CD14-positive monocyte (primary cell): ENCODE measurements at regions not wholly inside any gene's neighbourhood (a gene's known extent, or its start where the extent isn't known, plus 50 kb on each side); places are given as distances from the start of the nearest gene placed in this dataset.

Experiments used
- DNase-seq, 3 donors: peaks; one replicate each; pipeline ENCODE4 v3.0.0-alpha.2; 2011 to 2022
- H2AFZ ChIP-seq: 2 replicates; pipeline ENCODE4 v1.6.0; 2012; ENCODE audit warnings: mild to moderate bottlenecking, low read depth, low read length, inconsistent platforms; ENCODE audit not compliant: insufficient read depth, poor library complexity, severe bottlenecking
- H3K27ac ChIP-seq, 2 donors: 1 replicate in 1 of 2; 2 replicates in 1 of 2; pipeline ENCODE4 v1.5.1; 2012 to 2013; ENCODE audit warnings: low read length in 2 of 2, control low read depth in 1 of 2, inconsistent platforms in 1 of 2, low read depth in 1 of 2, mild to moderate bottlenecking in 1 of 2
- H3K27me3 ChIP-seq, 2 donors: one replicate each; pipeline versions ENCODE4 v1.6.0 to v1.6.1; 2011 to 2013; ENCODE audit warnings: low read length in 2 of 2; ENCODE audit not compliant: control insufficient read depth in 2 of 2, insufficient read depth in 2 of 2
- H3K36me3 ChIP-seq, 2 donors: replicated peaks in 1 of 2; 1 replicate in 1 of 2; 2 replicates in 1 of 2; pipeline versions ENCODE4 v1.5.1 to v1.6.1; 2012 to 2013; ENCODE audit warnings: low read length in 2 of 2, control low read depth in 1 of 2, inconsistent platforms in 1 of 2, mild to moderate bottlenecking in 1 of 2; ENCODE audit not compliant: insufficient read depth in 2 of 2, control insufficient read depth in 1 of 2
- H3K4me1 ChIP-seq, 2 donors: 1 replicate in 1 of 2; 2 replicates in 1 of 2; pipeline versions ENCODE4 v1.5.1 to v1.6.1; 2012 to 2013; ENCODE audit warnings: low read length in 2 of 2, control low read depth in 1 of 2, inconsistent platforms in 1 of 2, mild to moderate bottlenecking in 1 of 2, moderate library complexity in 1 of 2; ENCODE audit not compliant: insufficient read depth in 2 of 2, control insufficient read depth in 1 of 2
- H3K4me2 ChIP-seq: replicated peaks from 2 replicates; pipeline ENCODE3; 2012; ENCODE audit warnings: low read length, moderate library complexity, mild to moderate bottlenecking; ENCODE audit not compliant: poor library complexity, severe bottlenecking; ENCODE audit errors: extremely low read depth
- H3K4me3 ChIP-seq, 3 experiments: fragments of 200-600 bp in 1 of 3; sonication (generic) in 1 of 3; replicated peaks in 1 of 3; 1 replicate in 2 of 3; 2 replicates in 1 of 3; pipeline ENCODE4 v1.5.1; 2011 to 2013; ENCODE audit warnings: low read length in 3 of 3, mild to moderate bottlenecking in 3 of 3, control low read depth in 2 of 3, low read depth in 2 of 3, inconsistent platforms in 1 of 3, moderate library complexity in 1 of 3
- H3K79me2 ChIP-seq: 2 replicates; pipeline ENCODE4 v1.6.0; 2012; ENCODE audit warnings: mild to moderate bottlenecking, control low read depth, inconsistent platforms, low read length, moderate library complexity; ENCODE audit not compliant: insufficient read depth
- H3K9ac ChIP-seq: 2 replicates; pipeline ENCODE4 v1.6.0; 2017; ENCODE audit warnings: low read length, mild to moderate bottlenecking; ENCODE audit not compliant: insufficient read depth, poor library complexity, severe bottlenecking
- H3K9me3 ChIP-seq, 2 donors: replicated peaks in 1 of 2; 1 replicate in 1 of 2; 2 replicates in 1 of 2; pipeline versions ENCODE4 v1.5.1 to v1.6.1; 2012 to 2013; ENCODE audit warnings: low read length in 2 of 2, control low read depth in 1 of 2; ENCODE audit not compliant: control insufficient read depth in 1 of 2, insufficient read depth in 1 of 2
- H4K20me1 ChIP-seq: 2 replicates; pipeline ENCODE4 v1.6.0; 2012; ENCODE audit warnings: mild to moderate bottlenecking, low read length, control low read depth, moderate library complexity; ENCODE audit not compliant: insufficient read depth
- H3K27ac Mint-ChIP-seq, 7 donors: one replicate each; pipeline ENCODE4 v1.8.0; 2020; ENCODE audit warnings: mild to moderate bottlenecking in 7 of 7, mixed read lengths in 7 of 7, moderate library complexity in 6 of 7, inconsistent platforms in 2 of 7
- H3K27me3 Mint-ChIP-seq, 3 donors: one replicate each; pipeline ENCODE4 v1.8.0; 2021 to 2022; ENCODE audit warnings: low read depth in 3 of 3, mild to moderate bottlenecking in 3 of 3, mixed read lengths in 3 of 3, moderate library complexity in 3 of 3, inconsistent platforms in 1 of 3
- H3K36me3 Mint-ChIP-seq, 2 donors: one replicate each; pipeline ENCODE4 v1.8.0; 2020; ENCODE audit warnings: mixed read lengths in 2 of 2, inconsistent platforms in 1 of 2, mild to moderate bottlenecking in 1 of 2
- H3K4me1 Mint-ChIP-seq: one replicate; pipeline ENCODE4 v1.8.0; 2020; ENCODE audit warnings: mild to moderate bottlenecking, mixed read lengths
- H3K4me3 Mint-ChIP-seq, 2 donors: one replicate each; pipeline ENCODE4 v1.8.0; 2020; ENCODE audit warnings: mild to moderate bottlenecking in 2 of 2, mixed read lengths in 2 of 2, moderate library complexity in 1 of 2
- H3K9me3 Mint-ChIP-seq, 7 donors: one replicate each; pipeline ENCODE4 v1.8.0; 2020 to 2022; ENCODE audit warnings: mixed read lengths in 7 of 7, mild to moderate bottlenecking in 6 of 7, moderate library complexity in 6 of 7, inconsistent platforms in 2 of 7
- CTCF ChIP-seq: fragments of 200-600 bp; IDR thresholded peaks from one replicate; pipeline ENCODE4 v1.8.0; 2022; ENCODE audit warnings: antibody characterized with exemption, mild to moderate bottlenecking
- WGBS: methylation state at CpG from one replicate; pipeline ENCODE4 v1.1.5; 2013; ENCODE audit warnings: missing lambda C conversion rate; ENCODE audit not compliant: insufficient coverage; 5-methylcytosine and 5-hydroxymethylcytosine counted together
- intact Hi-C, 2 donors: fragments of 100-400 bp; cut with micrococcal nuclease; formaldehyde crosslinking; loops; one replicate each; pipeline versions ENCODE4 v1.15.0 to v1.15.1; 2023

- Mint-ChIP-seq H3K4me3 (peak overlapping the region in 1 of 2 donors; percentile 58), H3K9me3 (peaks cover 0 to 5% (median 3%) of the 10 kb centered on the region in 7 donors), H3K4me1 (no peaks in the 10 kb centered on the region), H3K27me3 (no peaks in the 10 kb centered on the region), H3K36me3 (no peaks in the 10 kb centered on the region), H3K27ac (no peak overlapping the region)
- no peaks in the 10 kb centered on the region for H3K27me3 ChIP-seq
- H4K20me1 ChIP-seq = no peaks in the 10 kb centered on the region
- DNase-seq = no peak
- no peak overlapping the region for H3K27ac ChIP-seq
- WGBS = no CpG with 5 or more reads among the region's 3 CpGs
- no peaks in the 10 kb centered on the region for H3K79me2 ChIP-seq
- H3K9ac ChIP-seq = no peak overlapping the region
- no peaks in the 10 kb centered on the region for H3K9me3 ChIP-seq
- no peak for TF ChIP-seq CTCF
- no peak overlapping the region for H3K4me2 ChIP-seq
- H2AFZ ChIP-seq = no peak overlapping the region
- H3K36me3 ChIP-seq = no peaks in the 10 kb centered on the region
- H3K4me1 ChIP-seq = no peaks in the 10 kb centered on the region
- peak overlapping the region in 1 of 3 experiments; percentile 15 for H3K4me3 ChIP-seq
- intact Hi-C loops = no loop called here
Measured at GRCh38 chr6:68040780-68041179, 594.3 kb upstream of the ADGRB3 start.

- no peak overlapping the region for H2AFZ ChIP-seq
Measured at GRCh38 chr6:68040312-68040778, 594.7 kb upstream of the ADGRB3 start.

More at GRCh38 chr6:68040312-68040778, 594.7 kb upstream of the ADGRB3 start:
- no peaks in the 10 kb centered on the region for H3K4me1 Mint-ChIP-seq
- WGBS = 48% methylated on average over 13 of the region's 13 CpGs
- H3K36me3 Mint-ChIP-seq = no peaks in the 10 kb centered on the region
- Histone ChIP-seq H3K9ac (no peak overlapping the region), H3K27me3 (no peaks in the 10 kb centered on the region), H3K4me1 (no peaks in the 10 kb centered on the region), H3K36me3 (no peaks in the 10 kb centered on the region), H3K79me2 (no peaks in the 10 kb centered on the region), H3K27ac (no peak overlapping the region), H3K4me3 (peak overlapping the region in 1 of 3 experiments; percentile 15), H3K9me3 (no peaks in the 10 kb centered on the region), H4K20me1 (no peaks in the 10 kb centered on the region), H3K4me2 (no peak overlapping the region)
- no peak overlapping the region for H3K27ac Mint-ChIP-seq
- intact Hi-C loops = no loop called here
- peaks cover 0 to 5% (median 3%) of the 10 kb centered on the region in 7 donors for H3K9me3 Mint-ChIP-seq
- H3K4me3 Mint-ChIP-seq = peak overlapping the region; percentile 35 to 58
- no peak for TF ChIP-seq CTCF
- DNase-seq = no peak
- no peaks in the 10 kb centered on the region for H3K27me3 Mint-ChIP-seq
